ENCODE measurements at regions not wholly inside any gene's neighbourhood (a gene's known extent, or its start where the extent isn't known, plus 50 kb on each side); places are given as distances from the start of the nearest gene placed in this dataset.
A peak's percentile ranks its signal among the peaks of the same experiment; 100 is the strongest.

DNA sequence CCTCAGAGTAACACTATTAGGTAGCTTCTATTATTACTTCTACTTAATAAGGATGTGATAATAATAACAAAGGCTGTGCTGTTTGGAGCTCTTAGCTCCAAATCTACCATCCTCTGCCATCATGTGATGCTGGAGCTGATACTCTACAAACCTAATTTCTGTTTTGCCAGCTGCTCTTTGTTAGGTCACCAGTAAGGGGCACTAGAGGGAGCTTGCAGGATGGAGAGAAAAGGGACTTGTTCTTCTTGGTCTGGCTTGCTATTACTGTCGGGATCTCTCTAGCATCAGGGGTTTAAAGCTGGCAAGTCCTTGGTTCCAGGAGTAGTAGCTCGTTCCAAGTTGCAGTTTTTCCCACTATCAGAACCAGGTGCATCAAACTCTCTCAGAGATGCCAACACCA is 194.9 kb upstream of the KBTBD8 start:
- DNase-seq: peak in 1 of 58 donors; percentile 4

DNA sequence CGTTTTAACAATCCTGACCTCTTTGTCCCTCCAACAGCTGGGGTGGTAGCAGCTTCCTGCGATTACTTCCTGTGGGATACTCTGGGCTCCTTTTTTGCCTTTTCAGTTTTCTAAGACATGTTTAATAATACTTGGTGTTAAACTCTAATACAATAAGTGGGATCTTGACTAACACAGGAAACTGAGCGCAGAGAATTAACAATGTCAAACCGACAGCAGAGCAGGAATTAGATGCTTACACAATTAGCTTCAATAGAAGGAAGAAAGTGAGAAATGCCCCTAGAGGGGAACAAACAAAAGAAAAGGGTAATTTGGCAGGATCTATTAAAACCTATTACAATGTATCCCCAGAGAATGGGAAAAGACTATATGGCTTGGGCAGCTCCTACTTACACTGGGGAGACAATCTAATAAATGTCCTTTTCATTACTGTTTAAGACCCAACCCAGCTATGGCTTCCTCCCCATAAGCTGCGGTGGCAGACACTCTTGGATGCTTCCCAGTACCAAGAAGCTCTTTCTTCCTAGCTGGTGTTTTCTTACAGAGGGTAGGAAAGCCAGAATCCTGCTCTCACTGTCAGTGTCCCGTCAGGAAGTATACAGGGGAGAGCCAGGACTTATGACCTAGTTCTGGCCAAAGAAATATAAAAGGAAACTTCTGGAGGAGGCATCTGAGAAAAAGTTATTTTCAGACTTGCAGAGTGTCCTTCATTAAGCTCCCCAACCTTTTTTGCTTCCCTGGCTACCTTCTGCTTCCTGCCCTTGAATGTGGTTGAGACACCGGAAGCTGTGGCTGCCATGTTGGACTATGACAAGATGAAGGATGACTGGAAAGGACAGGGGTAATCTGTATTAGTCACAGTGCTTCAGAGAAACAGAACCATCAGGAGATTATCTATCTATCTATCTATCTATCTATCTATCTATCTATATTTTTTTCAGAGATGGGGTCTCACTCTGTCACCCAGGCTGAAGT is 194.1 kb upstream of the KBTBD8 start:
- no peak for DNase-seq

DNA sequence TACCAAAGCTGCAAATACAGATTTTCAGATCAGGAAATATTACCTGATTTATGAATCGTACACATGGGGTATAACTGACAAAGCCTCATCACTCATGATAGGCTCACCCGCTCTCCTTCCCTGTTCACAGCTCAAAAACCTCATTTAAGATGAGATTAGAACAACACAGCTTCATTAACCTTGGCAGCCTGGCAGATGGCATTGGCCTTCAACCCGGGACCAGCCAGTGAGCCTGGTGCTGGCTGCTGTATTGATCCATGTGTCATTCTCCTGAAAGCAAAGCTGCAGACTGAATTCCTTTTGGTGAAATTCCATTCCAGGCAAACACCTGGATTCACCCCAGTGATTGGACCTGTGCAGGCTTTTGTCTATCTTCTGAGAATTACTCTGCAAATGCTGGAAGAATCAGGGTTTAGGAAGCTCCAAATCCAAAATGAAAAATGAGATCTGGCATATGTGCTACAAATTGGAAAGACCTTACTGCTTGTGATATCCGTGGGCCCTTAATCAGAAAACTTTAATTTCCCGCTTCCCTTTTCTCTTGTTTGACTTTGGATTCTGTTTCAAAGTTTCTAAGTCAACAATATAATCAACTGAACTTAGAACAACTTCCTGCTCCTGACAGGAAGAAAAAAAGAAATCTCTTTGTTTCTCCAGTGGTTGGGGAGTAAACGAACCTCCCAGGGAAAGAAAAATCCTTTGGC is 189.1 kb upstream of the KBTBD8 start:
- no peak for DNase-seq

DNA sequence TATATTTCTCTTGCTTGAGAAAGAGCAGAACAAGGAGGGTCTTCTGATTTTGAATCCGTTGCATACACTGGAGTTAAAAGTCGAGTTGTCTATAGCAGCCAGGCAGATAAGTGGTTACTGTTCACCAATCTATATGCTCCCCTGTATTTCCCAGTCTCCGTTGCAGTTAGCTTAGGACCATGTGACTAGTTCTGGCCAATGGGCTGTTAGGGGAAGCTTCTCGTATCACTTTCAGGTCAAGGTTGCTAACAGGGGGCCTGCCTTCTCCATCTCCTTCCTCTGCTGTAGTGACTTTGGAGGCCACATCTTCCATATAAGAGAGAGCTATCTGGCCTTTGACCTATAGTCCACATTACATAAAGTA is 188.5 kb upstream of the KBTBD8 start:
- DNase-seq: no peak

DNA sequence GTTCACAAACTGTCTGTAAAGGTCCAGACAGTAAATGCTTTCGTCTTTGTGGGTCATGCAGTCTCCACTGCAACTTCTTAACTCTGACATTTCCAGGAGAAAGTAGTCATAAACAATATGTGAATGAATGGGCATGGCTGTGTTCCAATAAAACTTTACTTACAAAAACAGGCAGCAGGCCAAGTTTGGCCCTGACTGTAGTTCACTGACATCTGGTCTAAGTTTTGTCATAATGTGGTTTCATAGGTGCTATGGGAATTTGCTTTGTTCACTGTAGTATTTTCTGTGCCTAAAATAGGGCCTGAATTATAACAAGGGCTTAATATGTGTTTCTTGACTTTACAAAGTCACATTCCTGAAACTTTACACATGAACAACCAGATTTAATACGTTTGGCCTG is 186.0 kb upstream of the KBTBD8 start:
- no peak for DNase-seq

DNA sequence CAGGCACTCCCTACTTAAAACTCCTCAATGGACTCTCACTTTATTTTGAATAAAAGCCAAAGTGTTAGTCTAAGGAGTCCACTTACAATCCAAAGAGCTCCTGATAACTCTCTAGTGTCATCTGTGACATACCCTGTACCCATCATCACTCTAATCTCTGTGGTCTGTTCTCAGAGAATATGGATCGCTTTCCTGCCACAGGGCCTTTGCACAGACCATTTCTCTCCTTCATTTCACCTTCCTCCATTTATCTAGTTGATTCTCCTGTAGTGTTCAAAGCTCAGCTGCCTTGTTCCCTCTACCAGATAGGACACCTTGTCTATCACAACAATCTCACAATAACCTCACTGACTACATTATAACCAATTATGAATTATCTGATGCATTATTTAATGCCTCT is 185.4 kb upstream of the KBTBD8 start:
- no peak for DNase-seq

- DNase-seq: peak in 4 of 58 donors; percentile 5 to 51 (median 17)
Measured at GRCh38 chr3:66816090-66816761, 181.9 kb upstream of the KBTBD8 start.

GRCh38 chr3:66817951-66818557 is 180.1 kb upstream of the KBTBD8 start:
- no peak for DNase-seq

- peak in 33 of 58 donors; percentile 6 to 81 (median 30) for DNase-seq
Measured at GRCh38 chr3:66819993-66820501, 178.1 kb upstream of the KBTBD8 start.

DNA sequence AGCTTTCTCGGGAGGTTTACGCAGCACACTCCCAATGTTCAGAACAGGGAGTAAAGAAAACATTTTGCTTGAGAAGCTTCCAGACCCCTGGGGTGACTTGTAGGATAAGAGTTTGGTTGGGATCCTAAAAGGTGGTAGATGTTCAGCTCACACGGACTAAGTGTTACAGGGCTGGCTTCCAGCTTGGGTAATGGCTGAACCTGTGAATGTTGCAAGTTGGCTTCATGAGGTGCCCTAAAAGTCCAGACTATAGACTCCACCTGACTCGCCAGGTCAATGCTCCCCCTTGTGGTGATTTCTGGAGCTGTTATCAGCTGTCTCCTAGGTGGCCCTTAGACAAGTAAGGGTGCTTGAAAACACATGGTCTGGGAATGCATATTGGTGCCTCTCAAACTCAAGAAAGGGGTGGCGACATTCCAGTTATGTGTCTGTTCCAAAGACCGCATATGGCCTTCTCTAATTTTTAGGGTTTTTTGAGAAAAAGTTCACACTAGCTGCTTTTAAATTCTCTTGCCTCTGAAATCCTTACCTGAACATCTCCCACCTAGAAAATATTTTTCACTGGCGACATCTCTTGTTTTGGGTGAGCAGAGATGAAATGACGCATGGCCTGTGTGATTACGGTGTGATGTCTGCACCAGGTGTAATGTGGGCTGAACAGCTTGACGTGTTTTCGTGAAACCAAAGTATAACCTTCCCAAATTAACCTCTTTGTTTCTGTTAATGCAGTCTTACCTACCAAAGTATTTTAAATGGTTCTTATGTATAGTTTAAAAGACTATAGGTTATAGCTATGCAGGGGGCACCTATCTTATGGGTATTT is 175.7 kb upstream of the KBTBD8 start:
- peak in 16 of 58 donors; percentile 1 to 47 (median 12) for DNase-seq

DNA sequence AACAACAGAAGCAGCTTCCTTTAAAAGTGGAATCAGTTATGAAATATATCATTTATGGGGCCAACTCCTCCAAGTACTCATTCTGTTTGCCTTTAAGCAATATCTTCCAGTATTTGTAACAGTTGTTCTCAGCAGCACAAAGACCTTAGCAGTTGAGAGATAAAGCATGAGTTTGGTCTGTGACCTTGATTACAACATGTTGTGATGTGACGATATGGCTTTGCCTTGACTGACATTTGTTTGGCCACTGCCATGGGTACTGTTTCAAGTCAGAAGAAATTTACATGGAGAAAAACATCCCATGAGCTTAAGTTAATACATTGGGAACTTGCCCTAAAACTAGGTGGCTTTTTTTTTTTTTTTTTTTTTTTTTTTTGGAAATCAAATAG is 175.1 kb upstream of the KBTBD8 start:
- no peak for DNase-seq

DNA sequence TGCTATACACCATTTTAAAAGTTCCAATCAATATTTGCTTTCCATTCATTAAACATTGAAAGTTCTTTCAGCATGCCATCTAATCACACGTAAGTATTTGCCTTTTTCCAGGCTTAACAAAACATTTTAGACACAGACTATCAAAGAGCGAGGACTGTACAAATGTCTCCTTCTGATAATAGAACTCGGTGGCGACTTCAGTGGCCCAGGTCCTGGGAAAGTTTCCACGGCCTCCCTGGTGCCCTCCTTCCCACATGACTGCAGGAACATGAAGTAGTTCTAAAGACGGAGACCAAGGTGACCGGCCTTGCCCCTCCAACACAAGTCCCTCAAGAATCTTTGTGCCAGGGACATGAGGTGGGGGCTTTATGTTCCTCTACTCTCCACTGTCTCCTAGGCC is 174.6 kb upstream of the KBTBD8 start:
- DNase-seq: no peak

- DNase-seq: no peak
Measured at GRCh38 chr3:66825375-66825774, 172.7 kb upstream of the KBTBD8 start.

DNA sequence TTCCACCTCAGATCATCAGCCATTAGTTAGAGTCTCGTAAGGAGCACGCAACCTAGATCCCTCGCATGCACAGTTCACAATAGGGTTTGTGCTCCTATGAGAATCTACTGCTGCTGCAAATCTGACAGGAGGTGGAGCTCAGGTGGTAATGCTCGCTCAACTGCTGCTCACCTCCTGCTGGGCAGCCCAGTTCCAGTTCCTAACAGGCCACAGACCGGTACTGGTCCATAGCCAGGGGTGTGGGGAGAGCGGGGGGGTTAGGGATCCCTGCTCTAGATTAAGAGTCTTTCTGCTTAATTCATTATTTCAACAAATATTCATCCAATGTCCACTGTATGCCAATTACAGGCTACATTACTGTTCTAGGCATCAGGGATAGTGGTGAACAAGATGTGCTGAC is 170.4 kb upstream of the KBTBD8 start:
- no peak for DNase-seq

GRCh38 chr3:66828303-66828702 is 169.8 kb upstream of the KBTBD8 start:
- DNase-seq: peak in 7 of 58 donors; percentile 3 to 29 (median 19)

- no peak for DNase-seq
Measured at GRCh38 chr3:66830301-66830700, 167.8 kb upstream of the KBTBD8 start.

DNA sequence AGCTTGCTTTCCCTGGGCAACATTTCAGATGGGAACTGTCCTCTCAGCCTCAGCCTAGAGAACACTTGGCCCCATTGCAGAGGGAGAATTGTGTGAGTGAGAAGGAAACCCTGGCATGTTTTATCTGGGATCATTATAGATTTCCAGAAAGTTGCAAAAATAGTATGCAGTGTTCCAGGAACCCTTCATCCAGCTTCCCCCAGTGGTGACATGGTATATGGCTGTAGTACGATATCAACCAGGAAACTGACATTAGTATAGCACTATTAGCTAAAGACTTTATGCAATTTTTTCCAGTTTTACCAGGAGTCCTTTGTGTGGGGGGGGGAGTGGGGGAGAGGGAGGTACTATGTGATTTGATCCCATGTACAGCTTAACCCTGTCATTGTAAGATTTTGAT is 166.2 kb upstream of the KBTBD8 start:
- no peak for DNase-seq

GRCh38 chr3:66836363-66837152 is 161.5 kb upstream of the KBTBD8 start:
- DNase-seq: peak in 1 of 58 donors; percentile 4

GRCh38 chr3:66838704-66839103 is 159.4 kb upstream of the KBTBD8 start:
- no peak for DNase-seq

GRCh38 chr3:66839508-66839907 is 158.6 kb upstream of the KBTBD8 start:
- no peak for DNase-seq

All from anterior cingulate cortex (tissue), 58 donors.